Fibroblast of peridontal ligament (primary cell): ENCODE measurements at regions not wholly inside any gene's neighbourhood (a gene's known extent, or its start where the extent isn't known, plus 50 kb on each side); places are given as distances from the start of the nearest gene placed in this dataset.

ENCODE experiments used
- DNase-seq: peaks from one replicate; pipeline ENCODE4 v3.0.0-alpha.2; 2010; ENCODE audit errors: extremely low read depth

DNA sequence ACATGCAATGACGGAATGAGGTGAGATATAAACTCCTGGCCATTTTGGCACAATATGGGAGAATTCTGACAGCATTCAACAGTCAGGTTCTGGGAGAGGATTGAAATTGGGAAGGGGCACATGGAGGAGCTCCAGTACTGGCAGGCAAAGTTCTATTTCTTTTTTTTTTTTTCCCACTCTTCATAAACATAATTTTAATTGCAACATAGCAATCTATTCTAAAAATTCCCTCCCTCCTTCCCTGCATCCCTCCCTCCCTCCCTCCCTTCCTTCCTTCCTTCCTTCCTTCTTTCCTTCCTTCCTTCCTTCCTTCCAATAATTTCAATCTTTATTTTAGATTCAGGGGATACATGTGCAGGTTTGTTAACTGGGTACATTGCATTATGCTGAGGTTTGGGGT is 93.2 kb downstream of the PTCSC3 start:
- no peak for DNase-seq

DNA sequence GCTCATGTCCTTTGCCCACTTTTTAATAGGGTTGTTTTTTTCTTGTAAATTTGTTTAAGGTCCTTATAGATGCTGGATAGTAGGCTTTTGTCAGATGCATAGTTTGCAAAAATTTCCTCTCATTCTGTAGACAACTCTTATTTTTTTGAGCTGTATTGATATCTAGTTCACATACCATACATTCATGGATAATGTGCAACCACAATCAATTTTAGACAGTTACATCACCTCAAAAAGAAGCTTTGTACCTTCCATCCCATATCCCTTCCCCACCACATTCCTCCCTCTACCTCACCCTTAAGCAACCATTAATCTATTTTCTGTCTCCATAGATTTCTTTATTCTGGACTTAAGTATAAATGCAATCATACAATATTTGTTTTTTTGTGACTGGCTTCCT is 98.4 kb downstream of the PTCSC3 start:
- no peak for DNase-seq

DNA sequence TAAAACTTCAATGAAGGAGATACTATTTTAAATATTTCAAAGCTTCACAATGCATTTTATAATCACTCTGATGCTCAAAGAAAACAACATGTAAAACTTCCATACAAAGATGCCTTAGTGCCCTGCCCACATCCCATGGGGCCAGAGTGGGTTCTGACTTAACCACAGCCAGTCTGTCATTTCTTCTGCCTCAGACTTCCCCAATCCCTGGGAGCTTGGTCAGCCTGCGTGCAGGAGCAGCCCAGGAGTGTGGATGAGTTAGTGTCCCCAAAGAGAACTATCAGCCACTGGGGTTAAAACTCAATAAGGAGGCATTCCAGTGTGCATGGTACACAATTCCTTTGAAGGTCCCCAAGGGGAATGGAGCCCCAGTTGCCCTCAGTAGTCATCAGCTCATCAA is 100.3 kb downstream of the PTCSC3 start:
- no peak for DNase-seq

DNA sequence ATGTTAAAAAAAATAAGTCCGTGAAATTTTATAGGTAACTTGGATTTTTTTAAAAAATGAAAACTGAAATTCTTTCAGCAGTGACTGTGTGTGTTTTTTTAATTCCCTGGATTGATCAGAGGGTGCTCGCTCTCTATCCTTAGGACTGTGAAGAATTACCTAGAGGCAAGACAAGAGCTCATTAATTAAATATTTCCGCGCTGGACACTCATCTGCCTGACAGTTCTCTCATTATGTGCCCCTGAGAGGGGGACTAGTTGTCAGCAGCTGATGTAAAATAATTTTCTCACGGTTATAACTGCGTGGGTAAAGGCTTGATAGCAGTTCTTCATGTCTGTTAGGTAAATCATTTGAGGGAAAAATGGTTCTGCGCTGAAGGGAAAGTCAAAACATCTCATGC is 101.3 kb downstream of the PTCSC3 start:
- DNase-seq, result no peak

DNA sequence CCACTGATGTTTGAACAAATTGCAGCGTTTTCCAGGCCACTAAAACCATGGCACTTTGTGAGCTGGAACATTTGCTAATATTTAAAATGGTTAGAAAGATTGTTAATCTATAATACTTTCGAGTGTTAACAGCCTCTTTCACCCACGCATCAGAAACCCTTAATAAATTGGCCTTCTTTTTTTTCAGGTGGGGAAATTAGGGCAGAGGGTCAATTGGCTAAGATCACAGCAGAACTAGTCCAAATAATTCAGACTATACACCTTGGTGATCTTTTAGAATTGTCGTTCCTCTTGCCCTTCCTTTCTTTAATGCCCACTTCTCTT is 105.8 kb downstream of the PTCSC3 start:
- DNase-seq, result no peak

DNA sequence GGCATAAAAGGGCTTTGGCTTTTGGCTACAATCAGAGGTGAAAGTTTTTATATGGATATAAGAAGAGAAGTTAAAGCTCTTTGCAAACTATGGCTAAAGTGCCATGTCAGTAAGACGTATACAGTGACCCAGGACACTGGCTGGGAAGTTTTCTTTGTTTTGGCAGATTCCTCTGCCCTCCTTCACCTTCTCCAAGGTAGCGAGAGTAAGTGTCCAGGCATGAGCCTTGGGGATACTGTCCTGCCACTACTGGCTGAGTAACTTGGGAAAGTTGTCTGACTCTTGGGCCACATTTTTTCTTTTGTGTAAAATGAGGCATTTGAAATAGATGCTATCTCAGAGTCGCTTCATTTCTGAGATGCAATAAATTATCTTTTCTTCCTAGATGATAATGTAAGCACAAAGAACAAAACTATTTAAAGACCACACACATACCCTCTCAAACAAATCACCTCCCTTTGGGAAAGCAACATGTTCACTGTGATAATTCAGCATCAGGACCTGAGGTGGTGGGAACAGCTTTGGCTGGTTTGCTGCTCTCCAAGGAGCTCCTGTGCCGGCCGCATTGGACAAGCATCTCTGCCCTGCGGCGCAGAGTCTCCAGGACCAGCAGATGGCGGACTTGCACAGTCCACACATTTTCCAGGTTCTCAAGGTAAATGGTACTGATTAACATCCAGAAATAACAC is 106.3 kb downstream of the PTCSC3 start:
- DNase-seq, result peak; percentile 69

DNA sequence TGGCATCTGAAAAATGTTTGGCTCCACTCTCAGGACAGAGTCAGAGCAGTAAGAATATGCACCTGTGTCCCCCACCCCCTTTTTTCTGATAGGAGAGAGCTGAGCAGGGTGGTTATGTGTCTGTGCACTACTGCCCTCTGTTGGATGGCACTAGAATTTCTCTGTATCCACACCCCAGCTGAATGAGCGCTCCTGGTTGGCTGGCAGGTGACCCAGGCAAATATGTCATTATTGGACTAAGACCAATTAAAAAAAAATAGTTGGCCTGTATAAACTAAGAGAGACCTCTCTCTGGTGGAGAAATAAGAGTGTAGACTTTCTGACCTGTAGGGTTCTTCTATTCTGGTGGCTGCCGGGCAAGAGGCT is 107.0 kb downstream of the PTCSC3 start:
- peak; percentile 22 for DNase-seq

DNA sequence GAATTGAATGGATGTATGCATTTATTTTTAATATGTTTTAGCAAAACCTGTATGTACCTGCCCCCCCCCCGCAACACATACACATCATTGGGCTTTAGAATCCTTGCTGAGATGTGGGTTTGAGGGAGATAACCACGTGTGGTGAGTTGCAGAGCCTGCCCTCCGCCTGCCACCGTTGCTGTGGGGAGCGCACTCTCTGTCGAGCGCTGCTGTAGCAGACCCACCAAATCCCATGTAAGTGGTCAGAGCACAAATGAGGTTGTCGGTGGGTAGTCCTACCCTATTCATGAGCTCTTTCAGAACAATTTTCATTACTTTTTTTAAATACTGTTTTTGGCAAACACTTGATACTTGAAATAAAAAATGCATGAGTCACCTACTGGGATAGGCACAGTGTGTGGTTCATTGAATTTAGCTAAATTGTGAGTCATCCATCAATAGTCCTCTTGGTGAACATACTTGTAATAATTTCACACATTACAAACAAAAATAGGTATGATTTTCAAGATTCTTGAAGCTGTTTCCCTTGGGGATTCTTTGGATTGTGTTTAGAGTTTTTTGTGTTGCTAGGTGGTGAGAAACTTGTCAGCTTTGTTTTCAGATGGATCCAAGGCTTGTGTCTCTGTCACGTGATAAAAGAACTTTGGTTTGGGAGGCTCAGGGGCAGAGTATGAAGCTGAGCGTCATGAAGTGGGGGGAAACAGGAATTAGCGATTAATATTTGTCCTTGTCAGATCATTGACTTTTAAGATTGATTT is 107.6 kb downstream of the PTCSC3 start:
- peak; percentile 65 for DNase-seq

DNA sequence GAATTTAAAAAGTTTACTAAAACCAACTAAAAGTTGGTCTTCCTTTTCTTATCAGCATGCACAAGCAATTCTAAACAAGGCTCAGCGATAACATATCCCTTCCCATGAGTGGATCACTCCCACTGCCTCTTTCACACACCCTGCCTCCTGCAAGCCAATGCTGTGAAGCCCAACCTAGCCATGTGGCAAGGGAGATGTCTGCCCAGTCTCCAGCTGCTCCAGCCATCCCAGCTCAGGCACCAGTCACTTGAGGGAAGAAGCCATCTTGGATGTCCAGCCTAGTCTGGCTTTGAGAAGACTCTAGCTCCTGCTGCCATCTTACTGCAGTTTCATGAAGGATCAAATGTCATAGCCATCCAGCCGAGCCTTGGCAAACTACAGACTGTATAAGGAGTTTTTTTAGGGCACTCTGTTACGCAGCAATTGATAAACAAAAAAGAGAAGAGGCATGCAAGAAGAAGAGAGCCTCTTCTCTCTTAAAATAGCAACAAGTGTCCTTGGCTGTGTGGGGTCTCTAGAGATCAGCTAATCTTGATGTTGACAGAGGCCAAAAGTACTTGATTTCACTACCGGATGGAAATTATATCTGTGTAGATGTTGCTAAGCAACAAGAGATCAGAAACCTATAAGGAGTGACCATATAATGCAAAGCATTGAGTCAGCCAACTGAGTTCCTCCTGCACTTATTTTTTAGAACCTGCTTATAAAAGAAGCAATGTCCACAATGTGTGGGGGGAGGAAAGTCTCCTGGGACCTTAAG is 108.9 kb downstream of the PTCSC3 start:
- DNase-seq, result no peak

DNA sequence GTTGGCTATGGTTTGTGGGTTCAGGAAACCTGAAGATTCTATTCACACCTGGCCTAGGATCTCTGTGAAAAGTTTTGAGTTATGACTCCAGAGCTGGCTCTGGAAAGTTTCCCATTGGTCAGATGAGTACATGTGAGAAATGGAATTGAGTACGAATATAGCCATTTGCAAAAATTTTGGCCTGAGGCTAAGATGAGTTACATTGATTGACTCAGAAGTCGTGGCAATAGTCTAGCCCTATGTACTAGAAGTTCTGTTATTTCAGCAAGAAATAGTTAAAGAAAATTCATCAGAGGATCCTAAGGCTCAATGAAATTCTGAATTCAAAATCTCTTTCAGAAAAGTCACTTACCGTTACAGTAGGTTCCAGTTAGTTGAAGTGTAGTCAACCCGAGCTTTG is 109.9 kb downstream of the PTCSC3 start:
- DNase-seq, result no peak

DNA sequence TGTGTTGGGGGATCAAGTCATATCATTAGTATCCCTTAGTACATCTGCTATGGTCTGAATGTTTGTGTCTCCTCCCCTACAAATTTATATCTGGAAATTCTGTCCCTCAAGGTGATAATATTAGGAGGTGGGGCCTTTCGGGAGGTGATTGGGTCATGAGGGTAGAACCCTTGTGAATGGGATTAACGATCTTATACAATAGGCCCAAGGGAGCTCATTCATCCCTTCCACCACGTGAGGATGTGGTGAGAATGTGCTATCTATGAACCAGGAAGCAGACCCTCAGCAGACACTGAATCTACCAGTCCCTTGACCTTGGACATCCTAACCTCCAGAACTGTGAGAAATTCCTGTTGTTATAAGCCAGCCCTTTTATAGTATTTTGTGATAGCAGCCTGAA is 110.7 kb downstream of the PTCSC3 start:
- DNase-seq, result no peak

DNA sequence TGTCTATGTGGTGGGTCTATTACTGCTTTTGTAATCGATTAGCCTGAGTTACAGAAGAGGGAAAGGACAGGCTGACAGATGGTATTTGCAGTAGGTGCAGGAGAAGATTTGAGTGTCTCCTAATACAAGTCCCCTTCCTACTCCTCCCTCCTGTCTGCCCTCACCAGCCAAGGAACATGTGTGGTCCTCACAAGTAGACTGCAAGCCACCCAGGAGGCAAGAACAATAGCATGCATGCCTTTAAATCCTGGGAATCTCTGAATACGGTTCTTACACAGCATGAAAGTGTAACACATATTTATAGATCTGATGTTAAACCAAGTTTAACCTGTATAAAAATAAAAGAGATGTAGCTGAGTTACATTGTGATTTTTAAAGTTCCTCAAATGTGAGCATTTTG is 117.0 kb downstream of the PTCSC3 start:
- DNase-seq, result no peak

DNA sequence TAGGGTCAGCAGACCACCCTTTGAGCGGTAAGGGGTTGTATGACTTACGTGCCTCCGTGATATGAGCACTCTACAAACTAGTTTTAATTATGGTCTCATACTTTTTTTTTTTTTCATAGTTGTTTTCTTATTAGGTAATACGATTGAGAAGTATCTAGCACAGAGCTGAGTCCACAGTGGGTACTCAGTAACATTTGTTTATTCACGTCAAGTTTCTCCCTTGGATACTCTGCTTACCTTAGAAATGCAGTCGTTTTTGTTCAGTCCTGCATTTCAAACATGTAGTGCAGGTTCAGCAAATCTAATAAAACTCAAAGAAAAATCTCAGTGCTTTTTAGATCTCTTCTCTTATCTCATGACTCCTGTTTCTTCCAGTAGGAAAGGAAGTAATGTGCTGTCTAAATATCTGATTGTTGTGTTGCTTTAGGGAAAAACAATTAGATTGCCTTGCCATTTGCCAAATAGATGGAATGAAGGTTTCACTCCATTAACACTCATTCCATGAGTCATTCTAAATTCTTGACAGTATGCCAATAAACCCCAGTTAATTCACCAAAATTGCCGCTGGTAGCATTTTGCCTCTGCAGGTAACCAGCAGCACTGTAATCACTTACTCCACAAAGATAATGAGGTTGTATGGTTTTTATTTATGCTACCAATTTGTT is 118.9 kb downstream of the PTCSC3 start:
- DNase-seq, result no peak

DNA sequence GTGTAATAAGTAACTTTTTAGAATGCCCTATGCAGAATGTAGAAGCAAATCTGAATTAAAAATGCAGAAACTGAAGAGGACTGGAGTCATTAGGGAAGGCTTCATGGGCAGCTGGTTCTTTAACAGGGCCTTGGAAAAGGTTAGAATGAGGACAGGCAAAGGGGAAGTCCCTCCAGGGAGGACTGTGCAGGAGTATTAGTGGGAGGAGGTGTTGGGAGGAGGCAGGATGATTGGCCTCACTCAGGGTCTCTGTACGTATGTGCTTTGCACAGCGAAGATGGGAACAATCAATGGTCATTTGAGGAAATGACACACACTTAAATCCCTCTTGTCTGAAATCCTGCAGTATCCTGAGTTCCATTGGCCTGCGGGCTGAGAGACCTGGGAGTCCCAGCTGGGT is 119.7 kb downstream of the PTCSC3 start:
- DNase-seq, result no peak

DNA sequence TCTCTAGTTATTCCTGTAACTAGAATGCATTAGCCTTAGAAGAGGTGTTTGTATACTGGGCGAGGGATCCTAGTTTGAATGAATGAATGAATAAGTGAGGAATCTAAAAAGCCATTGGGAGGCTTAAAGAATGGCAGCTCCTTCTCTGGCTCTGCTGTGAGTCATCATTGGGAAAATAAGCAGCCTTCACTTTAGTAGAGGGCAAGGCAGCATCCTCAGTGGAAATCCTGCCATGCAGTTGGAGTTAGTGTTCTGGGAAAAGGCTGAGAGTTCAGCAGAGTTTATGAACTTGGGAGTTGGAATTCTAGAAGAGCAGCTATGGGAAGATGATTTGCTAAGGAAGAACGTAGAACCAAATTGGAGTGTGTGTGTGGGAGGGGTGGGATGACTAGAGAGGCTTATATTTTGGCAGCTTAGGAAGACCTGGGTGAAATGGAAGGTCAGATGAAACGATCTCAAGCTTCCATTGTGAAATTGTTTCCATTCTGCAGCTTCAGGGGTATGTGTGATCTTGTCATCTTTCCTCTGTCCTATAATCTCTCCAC is 120.8 kb downstream of the PTCSC3 start:
- DNase-seq, result peak; percentile 5

DNA sequence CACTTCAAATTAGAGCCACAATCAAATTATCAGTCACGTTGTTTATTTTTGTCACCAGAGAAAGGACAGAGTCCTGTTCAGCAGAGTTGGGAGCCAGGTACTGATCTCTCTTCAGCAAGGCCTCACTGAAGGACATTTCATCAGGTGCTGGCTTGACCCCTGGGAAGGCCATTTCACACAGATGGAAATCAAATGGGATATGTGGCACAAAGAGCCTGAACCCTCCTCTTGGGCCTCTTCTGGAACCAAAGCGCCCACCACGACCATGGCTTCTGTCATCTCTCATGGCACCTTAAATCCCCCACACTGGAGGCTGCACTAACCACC is 121.5 kb downstream of the PTCSC3 start:
- DNase-seq, result no peak

DNA sequence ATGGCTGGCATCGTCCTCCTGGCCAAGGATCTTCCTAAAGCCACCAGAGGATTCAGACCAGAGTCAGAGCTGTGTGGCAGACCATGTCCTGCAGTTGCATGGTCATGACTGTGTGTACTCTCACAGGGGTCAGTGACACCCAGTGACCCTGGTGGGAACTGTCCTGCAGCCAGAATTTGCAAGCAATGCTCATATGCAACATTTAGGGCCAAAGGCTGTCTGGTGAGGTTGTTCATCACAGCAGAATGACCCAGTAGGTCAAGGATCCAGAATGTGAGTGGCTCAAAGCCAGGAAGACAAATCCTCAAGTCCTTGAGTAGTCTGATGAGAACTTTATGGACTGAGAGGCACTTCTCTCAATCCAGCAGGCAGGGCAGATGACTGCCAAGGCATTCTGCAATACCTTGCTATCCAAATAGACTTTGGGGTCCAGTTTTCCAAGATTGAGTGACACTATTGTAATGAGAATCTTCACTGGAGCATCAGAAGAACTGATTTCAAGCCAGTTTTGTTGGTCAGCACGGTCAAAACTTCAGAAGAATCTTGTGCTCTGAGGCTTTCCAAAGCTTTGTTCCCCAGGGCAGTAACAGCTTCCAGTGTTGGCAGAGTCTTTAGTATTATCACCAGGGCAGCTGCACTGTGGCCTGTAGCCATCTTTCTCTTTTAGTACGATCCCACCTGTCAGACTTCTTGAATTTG is 122.0 kb downstream of the PTCSC3 start:
- DNase-seq, result no peak

DNA sequence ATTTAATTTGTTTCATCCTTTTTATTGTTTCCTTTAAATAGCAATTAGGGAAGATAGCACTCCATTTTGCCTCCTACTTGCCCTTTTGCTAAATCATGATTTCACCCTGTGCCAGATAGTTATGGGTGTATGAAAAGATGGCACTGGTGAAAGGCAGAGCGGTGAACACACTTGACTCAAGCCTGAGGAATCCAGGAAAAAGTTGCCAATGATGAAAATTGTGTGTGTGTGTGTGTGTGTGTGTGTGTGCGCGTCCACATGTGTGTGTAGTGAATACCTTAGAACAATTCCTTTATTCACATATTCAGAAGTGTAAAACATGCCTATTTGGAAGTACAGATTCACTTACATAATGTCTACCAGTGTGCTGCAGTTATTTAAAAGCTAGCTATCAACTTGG is 123.8 kb downstream of the PTCSC3 start:
- DNase-seq, result no peak

DNA sequence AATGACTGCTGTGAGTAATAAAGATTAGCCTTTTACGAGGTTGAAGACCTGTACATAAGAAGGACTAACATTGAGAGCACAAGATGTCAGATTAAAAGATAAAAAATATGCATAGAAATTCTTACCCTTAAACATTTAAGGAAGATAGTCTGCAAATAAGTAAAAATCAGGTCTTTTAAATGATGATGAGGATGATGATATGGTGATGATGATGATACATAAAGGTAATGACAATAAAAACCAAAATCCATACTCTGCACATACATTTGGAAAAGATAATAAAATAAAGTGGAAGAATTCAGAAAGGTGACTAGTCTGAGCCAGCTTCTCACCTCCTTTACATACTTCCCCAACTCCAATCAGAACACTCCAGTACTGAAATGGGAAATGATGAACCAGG is 124.5 kb downstream of the PTCSC3 start:
- no peak for DNase-seq

DNA sequence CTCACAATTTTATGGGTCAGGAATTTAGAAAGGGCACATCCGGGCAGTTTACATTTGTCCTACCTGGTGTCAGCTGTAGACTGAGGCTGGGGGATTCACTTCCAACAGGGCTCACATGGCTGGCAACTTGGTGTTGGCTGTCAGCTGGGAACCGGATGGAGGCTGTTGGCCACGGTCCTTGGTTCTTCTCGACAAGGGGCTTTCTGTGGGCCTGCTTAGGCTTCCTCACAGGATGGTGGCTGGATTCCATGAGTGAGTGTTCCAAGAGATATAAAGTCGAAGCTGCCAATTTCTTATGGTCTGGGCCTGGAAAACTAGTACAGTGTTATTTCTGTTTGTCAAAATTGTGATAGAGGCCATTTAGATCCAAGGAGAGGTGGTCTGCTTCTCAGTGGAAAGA is 127.9 kb downstream of the PTCSC3 start:
- DNase-seq, result no peak

DNA sequence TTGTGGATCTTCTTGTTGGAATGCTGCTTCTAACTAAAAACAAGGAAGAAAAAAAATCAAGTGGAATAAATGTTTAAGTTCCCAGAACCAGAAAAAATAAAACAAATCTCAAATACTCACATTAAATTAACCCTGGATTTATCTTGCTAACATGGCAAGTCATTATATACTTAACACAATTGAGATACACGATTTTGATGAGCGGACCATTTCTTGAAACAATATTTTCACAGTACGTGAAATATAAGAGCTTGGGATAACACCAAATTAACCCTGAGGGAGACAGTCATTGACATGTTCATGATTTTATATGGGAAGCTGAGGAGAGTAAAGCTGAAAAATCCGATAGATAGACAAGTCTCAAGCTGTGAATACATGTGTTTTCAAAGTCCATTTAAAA is 128.6 kb downstream of the PTCSC3 start:
- no peak for DNase-seq

DNA sequence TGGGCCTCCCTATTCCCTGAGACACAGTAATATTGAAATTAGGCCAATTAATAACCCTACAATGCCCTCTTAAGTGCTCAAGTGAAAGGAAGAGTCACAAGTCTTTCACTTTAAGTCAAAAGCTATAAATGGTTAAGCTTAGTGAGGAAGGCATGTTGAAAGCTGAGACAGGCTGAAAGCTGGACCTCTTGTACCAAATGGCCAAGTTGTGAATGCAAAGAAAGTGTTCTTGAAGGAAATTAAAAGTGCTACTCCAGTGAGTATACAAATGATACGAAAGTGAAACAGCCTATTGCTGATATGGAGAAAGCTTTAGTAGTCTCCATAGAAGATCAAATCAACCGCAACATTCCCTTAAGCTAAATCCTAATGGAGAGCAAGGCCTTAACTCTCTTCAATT is 140.8 kb downstream of the PTCSC3 start:
- DNase-seq, result no peak
